GM12872 (cell line): ENCODE measurements at regions not wholly inside any gene's neighbourhood (a gene's known extent, or its start where the extent isn't known, plus 50 kb on each side); places are given as distances from the start of the nearest gene placed in this dataset.
A peak's percentile ranks its signal among the peaks of the same experiment; 100 is the strongest.

Source experiments
- TF ChIP-seq, protein P1 (sequence below): IDR thresholded peaks from 3 replicates; pipeline ENCODE4 v1.5.1; 2011; ENCODE audit warnings: low read depth, mild to moderate bottlenecking, low read length, moderate library complexity; ENCODE audit not compliant: insufficient read depth

GRCh38 chr4:107187091-107187490 is 151.0 kb upstream of the DKK2 start:
- TF ChIP-seq, protein P1, sequence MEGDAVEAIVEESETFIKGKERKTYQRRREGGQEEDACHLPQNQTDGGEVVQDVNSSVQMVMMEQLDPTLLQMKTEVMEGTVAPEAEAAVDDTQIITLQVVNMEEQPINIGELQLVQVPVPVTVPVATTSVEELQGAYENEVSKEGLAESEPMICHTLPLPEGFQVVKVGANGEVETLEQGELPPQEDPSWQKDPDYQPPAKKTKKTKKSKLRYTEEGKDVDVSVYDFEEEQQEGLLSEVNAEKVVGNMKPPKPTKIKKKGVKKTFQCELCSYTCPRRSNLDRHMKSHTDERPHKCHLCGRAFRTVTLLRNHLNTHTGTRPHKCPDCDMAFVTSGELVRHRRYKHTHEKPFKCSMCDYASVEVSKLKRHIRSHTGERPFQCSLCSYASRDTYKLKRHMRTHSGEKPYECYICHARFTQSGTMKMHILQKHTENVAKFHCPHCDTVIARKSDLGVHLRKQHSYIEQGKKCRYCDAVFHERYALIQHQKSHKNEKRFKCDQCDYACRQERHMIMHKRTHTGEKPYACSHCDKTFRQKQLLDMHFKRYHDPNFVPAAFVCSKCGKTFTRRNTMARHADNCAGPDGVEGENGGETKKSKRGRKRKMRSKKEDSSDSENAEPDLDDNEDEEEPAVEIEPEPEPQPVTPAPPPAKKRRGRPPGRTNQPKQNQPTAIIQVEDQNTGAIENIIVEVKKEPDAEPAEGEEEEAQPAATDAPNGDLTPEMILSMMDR, result no peak

DNA sequence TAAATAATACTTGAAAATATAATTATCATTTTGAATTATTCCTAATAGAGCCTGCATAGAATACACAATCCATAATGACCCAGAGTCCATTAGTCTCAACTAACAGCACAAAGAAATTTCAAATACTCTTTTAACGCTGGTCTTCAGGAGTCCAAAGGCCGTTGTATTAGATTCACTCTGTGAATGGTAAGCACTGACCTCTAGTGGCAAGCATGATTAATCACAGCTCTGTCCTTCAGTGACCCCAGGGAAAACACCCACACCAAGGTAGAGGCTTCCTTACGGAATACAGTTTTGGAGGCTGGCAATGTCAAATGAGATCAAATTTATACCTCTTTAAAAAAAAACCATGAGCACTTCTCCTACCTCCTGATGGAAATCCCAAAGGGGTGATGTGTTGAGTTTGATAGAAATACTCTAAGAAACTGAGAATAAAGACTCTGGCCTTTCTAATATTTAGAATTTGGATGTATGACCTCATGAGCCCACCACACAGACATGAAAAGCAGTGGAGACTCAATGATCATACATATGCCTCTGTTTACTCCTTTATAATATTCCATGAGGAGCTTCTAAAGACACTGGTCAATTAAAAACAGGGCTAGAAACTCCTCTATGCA is 147.2 kb upstream of the DKK2 start:
- TF ChIP-seq, protein P1, result peak; percentile 76

DNA sequence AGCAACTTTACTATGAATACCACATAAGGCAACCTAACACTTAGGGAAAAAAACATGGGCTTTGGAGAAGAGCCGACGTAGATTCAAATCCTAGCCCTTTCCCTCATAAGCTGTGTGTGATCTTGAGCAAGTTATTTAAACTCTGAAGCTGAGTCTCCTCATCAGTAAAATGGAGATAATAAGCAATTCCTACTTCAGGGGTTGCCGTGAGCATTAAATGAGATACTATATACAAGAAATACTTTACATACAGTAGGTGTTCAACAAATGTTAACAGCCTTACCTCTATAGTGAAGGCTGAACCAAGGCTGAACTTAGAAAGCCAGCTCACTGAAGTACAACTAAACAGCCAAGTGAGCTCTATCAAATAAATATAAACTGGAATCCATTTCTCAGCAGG is 146.2 kb upstream of the DKK2 start:
- TF ChIP-seq, protein P1, result no peak

GRCh38 chr4:107166873-107167450 is 130.8 kb upstream of the DKK2 start:
- TF ChIP-seq, protein P1, result no peak

GRCh38 chr4:107166181-107166580 is 130.1 kb upstream of the DKK2 start:
- TF ChIP-seq, protein P1, result no peak

- TF ChIP-seq, protein P1, result no peak
Measured at GRCh38 chr4:107164962-107165475, 128.9 kb upstream of the DKK2 start.

- TF ChIP-seq, protein P1, result no peak
Measured at GRCh38 chr4:107156443-107156842, 120.3 kb upstream of the DKK2 start.
